HCT116 (cell line): ENCODE measurements at regions not wholly inside any gene's neighbourhood (a gene's known extent, or its start where the extent isn't known, plus 50 kb on each side); places are given as distances from the start of the nearest gene placed in this dataset.

ENCODE experiments used
- ATAC-seq: fragments of 200-7000 bp; cut with Tn5 transposase; 2 replicates; pipeline ENCODE4 v1.9.1; 2020; ENCODE audit warnings: mild to moderate bottlenecking, moderate library complexity
- BruUV-seq: library from RNA; stranded (reverse); fragments of 400-500 nt; replicated peaks from 2 replicates; lab custom pipeline; 2021; lab: Mats Ljungman, UMichigan
- CTCF ChIA-PET: fragments of 300-600 bp; sonication (Branson Sonifier 250); formaldehyde crosslinking; loops from one replicate; lab custom pipeline; 2021; ENCODE audit warnings: antibody characterized with exemption; lab: Charles Lee
- POLR2A ChIA-PET: fragments of 300-600, 350-600 bp; sonication (Branson Sonifier 250); formaldehyde crosslinking; loops from one replicate; lab custom pipeline; 2021; ENCODE audit warnings: antibody characterized with exemption; lab: Charles Lee
- RAD21 ChIA-PET, 2 experiments: fragments of 300-600 bp; sonication (Branson Sonifier 250); formaldehyde crosslinking; loops; one replicate each; lab custom pipeline; 2023; ENCODE audit warnings: low total read pairs in 2 of 2; ENCODE audit not compliant: uncharacterized antibody in 2 of 2, unreplicated experiment in 2 of 2, low non-redundant PET in 1 of 2; lab: Charles Lee
- DNase-seq: peaks from one replicate; pipeline ENCODE4 v3.0.0-alpha.2; 2010; ENCODE audit warnings: low read depth, low spot score
- H2AFZ ChIP-seq: fragments of 200-600 bp; shearing (Covaris generic), sonication (generic); 2 replicates; pipeline ENCODE4 v1.6.1; 2017; ENCODE audit warnings: low read depth, mixed run types, mixed read lengths, antibody characterized with exemption, low read length; ENCODE audit not compliant: poor library complexity, severe bottlenecking
- H3K27ac ChIP-seq: 2 replicates; pipeline ENCODE4 v1.5.1; 2012; ENCODE audit warnings: low read depth, low read length
- H3K27me3 ChIP-seq: fragments of 200-600 bp; sonication (generic); 2 replicates; pipeline ENCODE4 v1.6.1; 2016; ENCODE audit warnings: mixed run types, low read length, mixed read lengths; ENCODE audit not compliant: insufficient read depth
- H3K36me3 ChIP-seq, 2 experiments: fragments of 200-500 bp in 1 of 2; fragments of 200-600 bp in 1 of 2; sonication (Bioruptor generic) in 1 of 2; sonication (generic) in 1 of 2; 2 replicates each; pipeline versions ENCODE4 v1.5.1 to v1.6.1; 2014 to 2016; ENCODE audit warnings: low read length in 2 of 2, inconsistent platforms in 1 of 2, mixed read lengths in 1 of 2, mixed run types in 1 of 2; ENCODE audit not compliant: insufficient read depth in 2 of 2, control insufficient read depth in 1 of 2
- H3K4me1 ChIP-seq, 2 experiments: fragments of 200-600 bp in 1 of 2; sonication (generic) in 1 of 2; 2 replicates each; pipeline versions ENCODE4 v1.5.1 to v1.6.1; 2012 to 2017; ENCODE audit warnings: low read length in 2 of 2, inconsistent platforms in 1 of 2, mild to moderate bottlenecking in 1 of 2, mixed read lengths in 1 of 2, mixed run types in 1 of 2, moderate library complexity in 1 of 2; ENCODE audit not compliant: insufficient read depth in 2 of 2, control insufficient read depth in 1 of 2
- H3K4me2 ChIP-seq: fragments of 200-600 bp; sonication (generic); 2 replicates; pipeline ENCODE4 v1.6.1; 2017; ENCODE audit warnings: mixed run types, low read length, mixed read lengths
- H3K4me3 ChIP-seq, 2 experiments: fragments of 200-600 bp in 1 of 2; sonication (generic) in 1 of 2; replicated peaks in 1 of 2; 2 replicates each; pipeline ENCODE4 v1.5.1; 2011 to 2016; ENCODE audit warnings: low read length in 2 of 2, control low read depth in 1 of 2, low read depth in 1 of 2, mild to moderate bottlenecking in 1 of 2, mixed read lengths in 1 of 2, mixed run types in 1 of 2
- H3K79me2 ChIP-seq: fragments of 200-600 bp; sonication (generic); 2 replicates; pipeline ENCODE4 v1.6.1; 2017; ENCODE audit warnings: mild to moderate bottlenecking, mixed run types, low read length, moderate library complexity, mixed read lengths; ENCODE audit not compliant: insufficient read depth
- H3K9ac ChIP-seq: fragments of 200-600 bp; sonication (generic); 2 replicates; pipeline ENCODE4 v1.6.1; 2016; ENCODE audit warnings: low read length, mixed read lengths
- H3K9me2 ChIP-seq: fragments of 200-600 bp; sonication (generic), shearing (Covaris generic); 2 replicates; pipeline ENCODE4 v1.6.1; 2017; ENCODE audit warnings: mixed run types, mild to moderate bottlenecking, moderate library complexity; ENCODE audit not compliant: insufficient read depth
- H3K9me3 ChIP-seq, 2 experiments: fragments of 200-500 bp in 1 of 2; fragments of 200-600 bp in 1 of 2; sonication (Bioruptor generic) in 1 of 2; sonication (generic) in 1 of 2; 2 replicates each; pipeline ENCODE4 v1.6.1; 2014 to 2017; ENCODE audit warnings: low read length in 2 of 2, mixed read lengths in 2 of 2, inconsistent platforms in 1 of 2, low read depth in 1 of 2, mild to moderate bottlenecking in 1 of 2, mixed run types in 1 of 2, moderate library complexity in 1 of 2; ENCODE audit not compliant: control insufficient read depth in 1 of 2, insufficient read depth in 1 of 2
- H4K20me1 ChIP-seq: fragments of 200-600 bp; sonication (generic), shearing (Covaris generic); 2 replicates; pipeline ENCODE4 v1.6.1; 2017; ENCODE audit warnings: mixed run types, mild to moderate bottlenecking, moderate library complexity; ENCODE audit not compliant: insufficient read depth
- ATF3 ChIP-seq: IDR thresholded peaks from 2 replicates; pipeline ENCODE4 v1.6.1; 2012
- CEBPB ChIP-seq: IDR thresholded peaks from 2 replicates; pipeline ENCODE4 v1.6.1; 2012; ENCODE audit warnings: low read depth
- CTCF ChIP-seq, 3 experiments: fragments of 200-600 bp in 1 of 3; sonication (generic) in 1 of 3; IDR thresholded peaks in 2 of 3; conservative IDR thresholded peaks in 1 of 3; 2 replicates each; pipeline ENCODE4 v1.5.1; 2012 to 2017; ENCODE audit warnings: low read depth in 2 of 3, low read length in 2 of 3, antibody characterized with exemption in 1 of 3, borderline replicate concordance in 1 of 3, control low read depth in 1 of 3, mild to moderate bottlenecking in 1 of 3, mixed read lengths in 1 of 3, mixed run types in 1 of 3, moderate library complexity in 1 of 3; ENCODE audit not compliant: insufficient read depth in 1 of 3
- EGR1 ChIP-seq: IDR thresholded peaks from 2 replicates; pipeline ENCODE4 v1.6.1; 2012; ENCODE audit warnings: low read depth
- EZH2 ChIP-seq: fragments of 200-600 bp; sonication (generic); IDR thresholded peaks from 2 replicates; pipeline ENCODE4 v1.6.1; 2017; ENCODE audit warnings: antibody characterized with exemption, mixed run types
- FOSL1 ChIP-seq: IDR thresholded peaks from 2 replicates; pipeline ENCODE4 v1.6.1; 2012; ENCODE audit warnings: low read depth
- JUND ChIP-seq: IDR thresholded peaks from 2 replicates; pipeline ENCODE4 v1.6.1; 2012
- MAX ChIP-seq: IDR thresholded peaks from 2 replicates; pipeline ENCODE4 v1.6.1; 2012
- RAD21 ChIP-seq: IDR thresholded peaks from 2 replicates; pipeline ENCODE4 v1.6.1; 2012; ENCODE audit warnings: low read depth, mild to moderate bottlenecking
- SIN3A ChIP-seq: IDR thresholded peaks from 2 replicates; pipeline ENCODE4 v1.6.1; 2012; ENCODE audit warnings: low read depth
- SP1 ChIP-seq: IDR thresholded peaks from 2 replicates; pipeline ENCODE4 v1.6.1; 2012; ENCODE audit warnings: low read depth
- SRF ChIP-seq: IDR thresholded peaks from 2 replicates; pipeline ENCODE4 v1.6.1; 2012; ENCODE audit warnings: low read depth
- TCF7L2 ChIP-seq: IDR thresholded peaks from 2 replicates; pipeline ENCODE4 v1.7.0; 2011; ENCODE audit warnings: borderline replicate concordance, inconsistent platforms; ENCODE audit not compliant: insufficient read depth, insufficient read length; ENCODE audit errors: extremely low read depth
- YY1 ChIP-seq: IDR thresholded peaks from 2 replicates; pipeline ENCODE4 v1.6.1; 2011; ENCODE audit warnings: low read length, low read depth, moderate library complexity, mild to moderate bottlenecking; ENCODE audit not compliant: insufficient replicate concordance; ENCODE audit errors: extremely low read depth
- ZBTB33 ChIP-seq: IDR thresholded peaks from 2 replicates; pipeline ENCODE4 v1.6.1; 2011; ENCODE audit warnings: mild to moderate bottlenecking, low read length, moderate library complexity; ENCODE audit not compliant: insufficient replicate concordance; ENCODE audit errors: extremely low read depth
- ZFX ChIP-seq: fragments of 450-650 bp; IDR thresholded peaks from 2 replicates; pipeline ENCODE4 v1.6.1; 2017
- ZNF274 ChIP-seq: fragments of 200-500 bp; sonication (Bioruptor generic); IDR thresholded peaks from 2 replicates; pipeline ENCODE4 v1.6.1; 2014; ENCODE audit warnings: mild to moderate bottlenecking, low read depth, low read length, inconsistent platforms
- intact Hi-C: fragments of 100-400 bp; cut with micrococcal nuclease; formaldehyde crosslinking; loops from 2 replicates; pipeline ENCODE4 v1.10.0; 2022

GRCh38 chr3:6781092-6781491 is 79.8 kb upstream of the GRM7 start:
- ChIA-PET POLR2A (no interaction called here), CTCF (no interaction called here), RAD21 (no interaction called here)
- DNase-seq (no peak), ATAC-seq (no peak)
- intact Hi-C loops: no loop called here
- TF ChIP-seq EZH2 (no peak), ZNF274 (no peak), SRF (no peak), ZFX (no peak), YY1 (no peak), EGR1 (no peak), CTCF (IDR thresholded peaks at IDR 0.05 in 2 of 3, conservative IDR thresholded peaks at IDR 0.05 in 1 of 3; ENCODE audit: borderline replicate concordance in 1 of 3, insufficient read depth in 1 of 3, low read depth in 2 of 3, low read length in 2 of 3) (no peak), ZBTB33 (no peak), MAX (no peak), ATF3 (no peak), FOSL1 (no peak), CEBPB (no peak), JUND (no peak), SP1 (no peak), TCF7L2 (no peak), RAD21 (no peak), SIN3A (no peak)
- Histone ChIP-seq H3K4me3 (no peak overlapping the region), H3K36me3 (no peaks in the 10 kb centered on the region), H3K9ac (no peak overlapping the region), H2AFZ (no peak overlapping the region), H3K4me2 (no peak overlapping the region), H3K9me2 (no peaks in the 10 kb centered on the region), H3K4me1 (no peaks in the 10 kb centered on the region), H4K20me1 (no peaks in the 10 kb centered on the region), H3K27ac (no peak overlapping the region), H3K79me2 (no peaks in the 10 kb centered on the region), H3K27me3 (no peaks in the 10 kb centered on the region), H3K9me3 (no peaks in the 10 kb centered on the region)
- BruUV-seq: no TSS peak
